Calu3 (cell line): ENCODE measurements at regions not wholly inside any gene's neighbourhood (a gene's known extent, or its start where the extent isn't known, plus 50 kb on each side); places are given as distances from the start of the nearest gene placed in this dataset.

Experiments
- BruUV-seq: library from RNA; stranded (reverse); fragments of 400-500 nt; replicated peaks from 2 replicates; lab custom pipeline; 2021; lab: Mats Ljungman, UMichigan
- CTCF ChIA-PET: fragments of 300-600 bp; sonication (Branson Sonifier 250); formaldehyde crosslinking; loops from one replicate; lab custom pipeline; 2022; ENCODE audit warnings: antibody characterized with exemption; lab: Charles Lee
- DNase-seq: peaks from one replicate; pipeline ENCODE4 v3.0.0; 2022
- H3K27ac Mint-ChIP-seq: one replicate; pipeline ENCODE4 v1.8.0; 2022; ENCODE audit warnings: mixed read lengths; ENCODE audit not compliant: unreplicated experiment
- H3K27me3 Mint-ChIP-seq: one replicate; pipeline ENCODE4 v1.8.0; 2022; ENCODE audit warnings: mixed read lengths; ENCODE audit not compliant: unreplicated experiment
- H3K36me3 Mint-ChIP-seq: one replicate; pipeline ENCODE4 v1.8.0; 2022; ENCODE audit warnings: mild to moderate bottlenecking, moderate library complexity, mixed read lengths; ENCODE audit not compliant: insufficient read depth, unreplicated experiment
- H3K4me1 Mint-ChIP-seq: one replicate; pipeline ENCODE4 v1.8.0; 2022; ENCODE audit warnings: mild to moderate bottlenecking, low read depth, mixed read lengths; ENCODE audit not compliant: unreplicated experiment
- H3K4me3 Mint-ChIP-seq: one replicate; pipeline ENCODE4 v1.8.0; 2022; ENCODE audit warnings: mild to moderate bottlenecking, low read depth, moderate library complexity, mixed read lengths; ENCODE audit not compliant: unreplicated experiment
- H3K9me3 Mint-ChIP-seq: one replicate; pipeline ENCODE4 v1.8.0; 2022; ENCODE audit warnings: low read depth, mixed read lengths; ENCODE audit not compliant: unreplicated experiment
- CTCF ChIP-seq: fragments of 200-600 bp; IDR thresholded peaks from one replicate; pipeline ENCODE4 v1.8.0; 2022; ENCODE audit warnings: antibody characterized with exemption; ENCODE audit not compliant: unreplicated experiment
- intact Hi-C: fragments of 100-400 bp; cut with micrococcal nuclease; formaldehyde crosslinking; loops from one replicate; pipeline ENCODE4 v1.10.0; 2022; ENCODE audit not compliant: unreplicated experiment

GRCh38 chr14:38868399-38869290 is 234.4 kb downstream of the SEC23A start:
- CTCF ChIA-PET = interaction anchor here (0.8 to 2.2 kb wide), 4 partner anchors 13 to 147 kb away, joined by 3 to 12 read pairs (median 4); no protein-coding TSS in a partner anchor
- H3K27ac Mint-ChIP-seq = no peak overlapping the region
- no peaks in the 10 kb centered on the region for H3K9me3 Mint-ChIP-seq
- peaks cover 19% of the 10 kb centered on the region for H3K4me1 Mint-ChIP-seq
- intact Hi-C loops = loop anchor here (10.0 kb wide), 2 partner anchors 254 to 964 kb away; no protein-coding TSS in a partner anchor
- H3K4me3 Mint-ChIP-seq = no peak overlapping the region
- DNase-seq = peak; percentile 12
- peaks cover 19% of the 10 kb centered on the region for H3K27me3 Mint-ChIP-seq
- TF ChIP-seq CTCF = no peak
- BruUV-seq = no TSS peak
- no peaks in the 10 kb centered on the region for H3K36me3 Mint-ChIP-seq

- no peaks in the 10 kb centered on the region for H3K9me3 Mint-ChIP-seq
- intact Hi-C loops = loop anchor here (1.0 to 10.0 kb wide), 4 partner anchors 145 to 963 kb away; no protein-coding TSS in a partner anchor
- TF ChIP-seq CTCF = peak; percentile 61
- peaks cover 19% of the 10 kb centered on the region for H3K4me1 Mint-ChIP-seq
- H3K4me3 Mint-ChIP-seq = no peak overlapping the region
- no TSS peak for BruUV-seq
- DNase-seq = peak; percentile 77
- CTCF ChIA-PET = interaction anchor here (0.7 to 2.2 kb wide), 4 partner anchors 136 to 146 kb away, joined by 3 to 12 read pairs (median 3); no protein-coding TSS in a partner anchor
- peaks cover 20% of the 10 kb centered on the region for H3K27me3 Mint-ChIP-seq
- no peak overlapping the region for H3K27ac Mint-ChIP-seq
- no peaks in the 10 kb centered on the region for H3K36me3 Mint-ChIP-seq
Measured at GRCh38 chr14:38867561-38868150, 235.4 kb downstream of the SEC23A start.

- Mint-ChIP-seq H3K27ac (no peak overlapping the region), H3K9me3 (no peaks in the 10 kb centered on the region), H3K4me1 (peaks cover 19% of the 10 kb centered on the region), H3K27me3 (peaks cover 20% of the 10 kb centered on the region), H3K4me3 (no peak overlapping the region), H3K36me3 (no peaks in the 10 kb centered on the region)
- CTCF ChIA-PET = no interaction called here
- no TSS peak for BruUV-seq
- TF ChIP-seq CTCF = no peak
- intact Hi-C loops = loop anchor here (10.0 kb wide), 2 partner anchors 252 to 962 kb away; no protein-coding TSS in a partner anchor
- no peak for DNase-seq
Measured at GRCh38 chr14:38866461-38866860, 236.6 kb downstream of the SEC23A start.

GRCh38 chr14:38862366-38862765 is 240.7 kb downstream of the SEC23A start:
- H3K27me3 Mint-ChIP-seq = peaks cover 20% of the 10 kb centered on the region
- no peak for TF ChIP-seq CTCF
- CTCF ChIA-PET = no interaction called here
- no TSS peak for BruUV-seq
- DNase-seq = no peak
- no peaks in the 10 kb centered on the region for H3K9me3 Mint-ChIP-seq
- no peaks in the 10 kb centered on the region for H3K36me3 Mint-ChIP-seq
- H3K4me3 Mint-ChIP-seq = no peak overlapping the region
- H3K27ac Mint-ChIP-seq = no peak overlapping the region
- no peaks in the 10 kb centered on the region for H3K4me1 Mint-ChIP-seq
- intact Hi-C loops = loop anchor here (10.0 kb wide), 2 partner anchors 248 to 958 kb away; no protein-coding TSS in a partner anchor
